ENCODE measurements at regions not wholly inside any gene's neighbourhood (a gene's known extent, or its start where the extent isn't known, plus 50 kb on each side); places are given as distances from the start of the nearest gene placed in this dataset.

DNA sequence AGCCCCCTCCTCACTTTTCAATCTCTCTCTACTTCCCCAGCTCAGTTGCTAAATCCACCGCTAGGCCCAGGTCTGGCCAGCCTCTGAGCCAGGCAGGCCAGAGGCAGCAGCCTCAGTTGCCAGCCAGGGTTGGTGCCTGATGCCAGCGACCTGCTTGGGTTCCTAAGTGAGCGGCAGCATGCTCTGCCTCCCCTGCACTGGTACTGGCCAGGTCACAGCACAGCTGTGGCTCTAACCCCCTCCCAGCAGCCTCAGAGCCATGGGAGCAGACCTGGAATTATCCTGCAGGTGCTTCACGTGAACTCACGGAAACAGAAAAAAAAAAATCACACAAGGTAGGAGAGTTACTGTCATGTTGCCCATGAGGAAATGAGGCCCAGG lies 82.5 kb upstream of the ATF3 start:
- DNase-seq = no peak

DNA sequence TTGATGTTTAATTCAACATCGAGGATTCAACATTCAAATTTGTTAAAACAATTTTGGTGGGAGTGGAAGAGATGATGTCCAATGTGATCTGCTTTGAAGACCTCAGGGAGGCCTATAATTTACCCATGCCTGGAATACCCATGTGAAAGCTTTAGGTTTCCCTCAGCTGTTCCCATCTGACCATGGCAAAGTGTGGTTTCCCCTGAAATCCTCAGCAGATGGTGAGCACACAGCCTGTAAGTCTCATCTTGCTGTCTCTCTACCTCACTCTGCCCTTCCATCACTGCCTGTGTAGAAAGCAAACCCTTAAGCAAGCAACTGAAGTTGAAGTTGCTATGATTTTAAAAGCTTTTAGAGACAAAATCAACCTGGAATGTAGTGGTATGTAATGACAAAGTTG lies 80.1 kb upstream of the ATF3 start:
- DNase-seq = no peak

DNA sequence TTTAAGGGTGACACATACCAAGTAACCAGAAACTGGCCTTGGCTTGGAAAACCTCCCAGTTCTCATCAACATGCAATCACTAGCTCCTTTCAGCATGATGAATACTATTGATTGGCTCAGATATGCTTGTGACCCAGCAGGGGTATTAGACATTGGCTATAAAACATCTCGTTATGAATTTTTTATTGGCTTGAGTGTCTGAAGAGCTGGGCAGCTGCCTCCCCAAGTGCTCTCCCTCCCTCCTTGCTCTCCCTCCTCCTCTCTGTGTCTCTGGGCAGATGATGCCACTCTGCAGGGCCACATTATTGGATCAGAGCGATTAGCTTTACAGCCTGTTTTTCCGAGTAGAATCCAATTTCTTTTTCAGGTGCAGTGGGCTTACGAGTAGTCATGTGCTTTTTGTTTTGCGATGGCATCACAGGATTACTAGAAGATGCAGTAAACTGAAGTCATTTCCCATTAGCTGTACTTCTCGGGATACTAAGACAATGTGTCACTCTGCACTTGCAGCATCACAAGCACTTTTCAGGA lies 79.3 kb upstream of the ATF3 start:
- no peak for DNase-seq

DNA sequence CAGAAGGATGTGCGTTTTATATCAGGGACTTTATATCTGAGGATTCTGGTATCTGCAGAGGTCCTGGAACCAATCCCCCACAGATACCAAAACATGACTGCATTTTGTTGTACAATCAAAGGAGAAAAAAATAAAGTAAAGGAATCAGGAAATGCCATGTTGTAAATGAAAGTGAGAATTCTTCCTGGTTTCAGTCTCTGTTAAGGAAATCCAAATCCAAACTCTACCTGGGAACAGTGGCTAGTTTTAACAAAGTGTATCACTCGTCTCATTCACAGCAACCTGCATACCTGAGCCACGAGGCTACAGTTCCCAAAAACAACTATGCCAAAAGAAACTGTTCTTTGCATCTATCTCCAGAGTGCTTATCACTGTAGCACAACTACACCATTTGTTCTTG lies 77.3 kb upstream of the ATF3 start:
- DNase-seq = no peak

DNA sequence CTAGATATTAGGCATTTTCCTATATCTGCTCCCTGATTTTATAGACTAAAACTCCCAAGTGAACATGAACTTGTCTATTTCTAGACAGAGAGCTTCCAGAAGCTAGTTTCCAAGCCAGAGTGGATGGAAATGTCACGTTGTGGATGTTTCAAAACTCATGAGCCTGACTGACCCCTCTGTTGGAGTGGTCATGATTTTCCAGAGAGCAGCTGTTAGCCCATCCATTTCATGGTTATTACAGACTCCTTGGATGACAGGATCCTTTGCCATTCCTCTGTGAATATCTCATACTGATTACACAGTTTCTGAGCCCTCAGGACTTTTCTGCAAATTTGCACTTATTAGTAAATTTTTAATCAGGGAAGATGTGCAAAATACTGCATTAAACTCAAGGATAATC lies 76.8 kb upstream of the ATF3 start:
- no peak for DNase-seq

DNA sequence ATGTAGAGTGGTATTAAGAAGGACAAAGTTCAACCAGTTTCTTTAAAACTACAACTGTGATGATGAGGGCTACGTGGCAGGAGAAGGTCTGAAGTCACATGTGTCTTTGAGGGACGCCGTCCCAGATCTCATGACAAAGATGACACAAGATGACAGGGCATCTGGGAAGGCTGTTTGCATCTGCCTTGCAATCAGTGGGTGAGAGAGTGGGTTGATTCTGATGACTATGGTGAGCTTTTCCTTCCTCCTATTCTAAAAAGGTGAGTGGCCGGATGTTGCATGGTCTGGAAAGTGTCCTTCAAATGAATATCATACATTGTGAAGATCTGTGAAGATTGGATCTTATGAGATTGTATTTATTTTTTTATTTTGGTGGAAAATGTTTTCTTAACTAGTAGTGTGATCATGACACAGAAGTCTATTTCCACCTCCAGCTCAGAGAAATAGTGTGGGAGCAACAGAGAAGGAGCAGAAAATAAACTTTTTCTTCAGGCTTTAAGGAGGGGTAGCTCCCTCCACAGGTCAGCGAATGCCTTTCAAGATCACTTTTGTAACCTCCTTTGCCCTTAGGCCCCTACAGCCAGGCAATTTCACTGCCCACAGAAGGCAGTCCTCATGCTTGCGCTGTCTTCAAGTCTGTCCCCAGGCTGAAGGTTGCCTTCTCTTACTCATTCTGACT lies 76.0 kb upstream of the ATF3 start:
- DNase-seq = no peak

DNA sequence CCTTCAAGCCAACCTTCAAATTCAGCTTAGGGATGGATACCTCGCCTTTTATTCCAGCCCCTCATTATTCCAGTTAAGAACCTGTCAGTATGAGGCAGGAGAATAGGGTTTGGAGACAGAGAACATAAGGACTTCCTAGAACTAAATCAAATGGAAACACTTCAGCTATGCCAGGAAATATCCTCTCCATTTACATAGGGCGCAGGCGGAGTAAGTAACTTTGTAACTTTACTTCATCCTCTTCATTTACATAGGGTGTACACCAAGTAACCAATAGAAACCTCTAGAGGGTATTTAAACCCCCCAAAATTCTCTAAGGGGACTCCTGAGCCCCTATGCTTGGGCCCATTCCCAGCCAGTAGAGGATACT lies 75.4 kb upstream of the ATF3 start:
- no peak for DNase-seq

DNA sequence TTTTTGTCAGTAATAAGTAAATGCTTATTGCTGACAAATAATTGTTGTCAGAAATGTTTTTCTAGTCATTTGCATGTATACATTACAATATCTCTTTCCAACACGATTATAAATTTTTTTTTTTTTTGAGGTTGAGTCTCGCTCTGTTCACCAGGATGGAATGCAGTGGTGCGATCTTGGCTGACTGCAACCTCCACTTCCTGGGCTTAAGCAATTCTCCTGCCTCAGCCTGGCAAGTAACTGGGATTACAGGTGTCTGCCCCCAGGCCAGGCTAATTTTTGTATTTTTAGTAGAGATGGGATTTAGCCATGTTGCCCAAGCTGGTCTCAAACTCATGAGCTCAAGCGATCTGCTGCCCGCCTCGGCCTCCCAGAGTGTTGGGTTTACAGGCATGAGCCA lies 72.0 kb upstream of the ATF3 start:
- DNase-seq = no peak

DNA sequence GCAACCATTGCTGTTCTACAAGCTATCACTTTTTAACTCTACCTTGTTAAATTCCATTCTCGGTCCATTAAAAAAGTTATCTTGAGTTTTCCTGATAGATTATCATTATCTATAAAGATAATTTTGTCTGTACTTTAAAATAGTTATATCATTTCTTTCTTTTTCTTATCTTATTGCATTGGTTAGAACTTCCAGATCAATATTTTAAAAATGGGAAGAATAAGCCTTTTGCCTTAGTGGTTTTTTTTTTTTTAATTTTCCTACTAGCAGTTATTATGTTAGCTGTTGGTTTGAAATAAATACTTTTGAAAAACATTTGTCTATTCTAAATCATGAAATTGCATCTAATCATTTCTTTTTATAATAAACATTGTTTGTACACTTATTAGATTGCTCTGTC lies 71.0 kb upstream of the ATF3 start:
- DNase-seq = no peak

DNA sequence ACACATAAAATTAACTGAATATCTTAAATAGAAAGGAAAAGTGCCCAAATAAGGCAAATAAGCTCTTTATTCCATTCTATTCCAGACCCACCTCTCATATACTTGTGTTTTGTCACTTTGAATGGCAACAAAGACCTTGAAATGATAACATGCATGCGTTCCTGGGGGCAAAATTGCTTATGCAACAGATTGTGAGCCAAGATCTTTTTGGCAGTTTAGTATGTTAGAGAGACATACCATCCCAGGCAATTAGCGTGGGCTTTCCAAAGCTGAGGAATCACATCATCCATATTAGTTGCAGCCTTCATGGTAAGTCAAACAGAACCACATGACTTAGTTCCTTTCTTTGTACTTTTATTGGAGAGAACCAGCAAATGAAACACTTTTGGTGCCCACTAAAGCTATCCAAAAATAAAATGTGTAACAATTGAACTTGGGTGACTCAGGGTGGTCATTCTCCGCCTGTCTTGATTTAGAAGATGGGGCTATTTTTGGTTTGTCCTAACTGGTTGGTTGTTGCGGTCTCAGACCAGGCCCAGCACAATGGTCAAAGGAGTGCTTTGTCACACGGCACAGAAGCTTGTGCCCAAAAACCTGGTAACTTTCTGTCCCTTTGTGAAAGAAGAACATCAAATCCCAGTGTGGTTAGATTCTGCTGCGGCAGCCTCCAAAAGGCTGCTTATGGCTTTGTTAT lies 68.7 kb upstream of the ATF3 start:
- DNase-seq = no peak

DNA sequence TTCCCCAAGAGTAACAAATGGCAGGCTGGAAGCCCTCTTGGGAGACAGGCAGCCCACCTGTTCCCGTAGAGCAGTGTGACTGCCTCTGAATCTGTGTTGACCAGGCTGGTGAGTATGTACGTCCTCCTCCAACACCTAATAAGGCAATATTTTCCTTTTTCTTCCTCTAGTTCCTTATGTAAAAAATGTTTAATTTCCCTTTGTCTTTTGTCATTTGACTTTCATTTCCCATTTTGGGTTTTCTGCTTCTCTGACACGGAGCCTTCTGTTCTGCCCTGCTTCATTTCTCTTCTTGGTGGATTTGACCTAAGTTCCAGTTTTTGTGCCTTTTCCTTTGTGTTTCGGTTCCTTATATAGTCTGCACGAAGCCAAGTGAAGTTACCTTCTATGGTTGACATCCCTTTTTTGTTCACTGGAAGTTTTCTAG lies 65.8 kb upstream of the ATF3 start:
- DNase-seq = no peak

DNA sequence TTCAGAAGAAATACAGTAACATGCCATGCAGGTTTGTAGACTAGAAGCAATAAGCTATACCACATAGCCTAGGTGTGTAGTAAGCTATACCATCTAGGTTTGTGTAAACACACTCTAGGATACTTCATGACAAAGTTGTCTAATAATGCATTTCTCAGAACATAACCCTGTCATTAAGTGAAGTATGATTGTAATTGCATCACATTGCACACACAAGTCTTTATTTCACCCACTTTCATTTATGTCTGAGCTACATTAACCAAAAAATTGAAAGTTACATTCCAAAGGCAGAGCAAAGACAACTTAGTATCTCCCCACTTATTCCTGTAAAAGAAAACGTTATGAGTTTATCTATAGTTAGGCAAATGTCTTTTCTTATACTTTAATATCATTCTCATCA lies 64.5 kb upstream of the ATF3 start:
- DNase-seq = no peak

DNA sequence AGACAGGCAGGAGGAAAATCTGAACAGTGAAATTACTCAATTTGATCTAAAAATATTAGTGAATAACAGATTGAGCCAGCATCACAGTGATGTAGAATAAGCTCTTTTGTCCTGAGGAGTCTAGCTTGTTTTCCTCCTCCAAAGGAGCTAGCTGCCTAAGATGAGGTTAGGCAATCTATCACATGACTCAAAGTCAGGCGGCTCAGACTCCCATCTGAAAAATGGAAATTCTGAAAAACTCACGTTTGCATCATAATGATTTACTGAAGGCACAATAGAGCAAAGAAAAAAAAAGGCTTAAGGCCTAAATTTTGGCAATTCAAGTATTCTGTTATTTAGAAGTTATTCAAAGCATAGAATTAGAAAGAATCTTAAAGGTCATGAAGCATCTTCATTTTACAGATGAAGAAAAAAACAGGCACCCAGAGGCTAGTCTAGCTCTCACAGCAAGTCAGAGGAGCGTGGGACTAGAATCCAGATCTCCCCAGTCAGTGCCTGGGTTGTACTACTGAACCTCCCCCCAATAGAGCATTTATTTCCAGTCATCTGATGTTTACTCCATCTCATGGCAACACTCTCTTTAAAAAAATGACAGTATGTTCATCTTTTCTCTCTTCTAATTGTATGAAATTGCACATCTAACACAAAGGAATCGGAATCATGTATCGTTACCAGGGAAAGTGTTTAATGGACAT lies 62.5 kb upstream of the ATF3 start:
- no peak for DNase-seq

DNA sequence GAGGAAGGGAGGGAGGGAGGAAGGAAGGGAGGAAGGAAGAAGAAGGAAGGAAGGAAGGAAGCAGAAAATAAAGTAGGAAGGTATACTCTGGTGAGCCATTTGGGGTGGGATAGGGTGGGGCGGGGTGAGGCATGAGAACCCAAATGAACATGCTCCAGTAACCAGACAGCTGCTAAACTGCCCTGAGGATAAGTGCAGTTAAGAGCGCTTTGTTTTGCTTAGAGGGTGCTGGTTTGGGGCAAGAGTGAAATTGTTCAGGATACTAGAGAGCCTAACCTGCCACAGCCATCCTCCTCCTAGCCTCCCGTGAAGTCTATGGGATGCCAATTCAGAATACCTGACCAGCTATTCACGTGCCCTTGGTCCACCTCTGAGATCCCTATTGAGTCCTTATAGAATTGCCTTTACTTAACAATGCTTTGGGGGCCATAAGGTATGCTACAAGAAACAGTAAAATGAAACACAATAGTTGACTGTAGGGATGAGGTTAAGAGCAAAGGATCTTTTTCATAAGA lies 59.0 kb upstream of the ATF3 start:
- DNase-seq = no peak

DNA sequence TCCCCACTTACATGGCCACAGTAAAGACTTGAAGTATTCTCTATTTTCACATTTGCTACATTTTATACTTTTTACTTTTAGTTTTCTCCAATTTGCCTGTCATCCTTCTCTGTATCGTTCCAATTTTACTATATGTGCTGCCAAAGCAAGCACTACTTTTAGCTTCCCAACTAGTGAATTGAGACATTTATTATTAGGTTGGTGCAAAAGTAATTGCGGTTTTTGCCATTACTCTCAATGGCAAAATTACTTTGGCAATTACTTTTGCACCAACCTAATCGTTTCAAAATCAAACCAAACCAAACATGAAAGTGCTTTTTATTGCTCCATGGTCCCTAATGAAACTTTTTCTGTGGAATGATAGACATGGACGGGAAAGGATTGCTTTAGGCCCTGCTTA lies 56.6 kb upstream of the ATF3 start:
- DNase-seq = no peak

DNA sequence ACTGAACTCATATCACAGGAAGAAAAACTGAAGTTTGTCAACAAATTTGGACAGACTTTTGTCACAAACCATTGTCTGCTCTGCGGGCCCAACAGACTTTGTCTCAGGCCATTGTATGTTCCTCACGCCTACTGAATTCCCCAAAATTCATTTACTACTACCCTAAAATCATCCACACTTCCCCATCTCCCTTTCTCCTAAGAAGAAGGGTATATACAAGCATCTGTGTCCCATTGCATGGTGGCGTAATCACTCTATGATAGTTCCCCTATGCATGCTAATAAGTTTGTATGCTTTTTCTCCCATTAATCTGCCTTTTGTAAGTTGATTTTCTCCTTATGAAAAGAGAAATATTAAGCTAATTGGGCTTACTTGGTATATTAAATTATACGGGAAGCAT lies 54.9 kb upstream of the ATF3 start:
- no peak for DNase-seq

DNA sequence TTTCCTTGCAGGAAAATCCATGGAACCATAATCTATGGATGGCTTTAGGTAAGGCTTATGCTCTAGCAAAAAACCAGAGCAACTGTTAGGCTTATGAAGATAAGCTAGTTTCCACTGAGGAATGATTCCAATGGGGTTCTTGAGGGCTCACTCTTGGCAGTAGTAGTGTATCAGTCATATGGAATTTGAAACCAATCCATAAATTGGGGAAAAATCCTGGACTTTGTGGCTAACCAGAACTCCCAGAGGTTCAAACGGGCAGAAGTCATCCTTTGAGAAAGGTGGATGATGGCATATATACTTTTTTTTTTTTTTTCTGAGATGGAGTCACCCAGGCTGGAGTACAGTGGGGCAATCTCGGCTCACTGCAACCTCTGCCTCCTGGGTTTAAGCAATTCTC lies 54.2 kb upstream of the ATF3 start:
- DNase-seq = no peak

DNA sequence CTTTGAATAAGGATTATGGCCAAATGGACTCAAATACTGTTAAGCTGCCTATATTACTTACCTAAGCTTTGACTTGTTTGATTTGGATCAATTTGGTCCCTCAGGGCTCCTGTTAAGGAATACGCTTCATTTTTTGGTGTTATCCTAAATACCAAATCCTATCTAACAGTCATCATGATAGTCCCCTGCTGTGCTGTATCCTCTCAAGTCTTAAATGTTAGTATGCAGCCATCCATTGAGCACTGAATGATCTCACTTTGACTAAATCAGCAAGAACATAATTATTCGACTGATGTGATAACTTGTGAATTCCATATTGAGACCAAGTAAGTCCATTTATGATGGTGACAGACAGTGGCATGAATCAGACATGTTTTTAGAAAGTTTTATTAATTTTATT lies 53.1 kb upstream of the ATF3 start:
- no peak for DNase-seq

DNA sequence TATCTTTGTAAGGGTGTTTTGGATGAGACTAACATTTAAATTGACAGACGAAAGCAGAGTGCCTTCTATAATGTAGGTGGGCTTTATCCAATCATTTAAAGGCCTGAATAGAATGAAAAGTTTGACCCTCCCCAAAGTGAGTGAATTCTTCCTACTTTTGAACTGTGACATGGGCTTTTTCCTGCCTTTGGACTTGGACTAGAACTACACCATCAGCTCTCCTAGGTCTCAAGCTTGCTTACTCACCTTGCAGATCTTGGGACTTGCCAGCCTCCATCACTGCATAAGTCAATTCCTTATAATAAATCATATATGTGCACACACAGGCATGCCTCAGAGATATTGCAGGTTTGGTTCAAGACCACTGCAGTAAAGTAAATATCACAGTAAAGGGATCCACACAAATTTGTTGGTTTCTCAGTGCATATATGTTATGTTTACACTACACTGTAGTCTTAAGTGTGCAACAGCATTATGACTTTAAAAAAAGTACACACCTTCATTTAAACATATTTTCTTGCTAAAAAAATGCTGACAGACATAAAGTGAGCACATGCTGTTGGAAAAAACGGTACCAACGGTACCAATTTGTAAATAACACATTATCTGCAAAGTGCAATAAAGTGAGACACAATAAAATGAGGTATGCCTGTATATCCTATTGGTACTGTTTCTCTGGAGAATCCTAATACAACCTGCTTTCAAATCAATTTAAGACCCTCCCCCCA lies 51.6 kb upstream of the ATF3 start:
- DNase-seq = no peak

DNA sequence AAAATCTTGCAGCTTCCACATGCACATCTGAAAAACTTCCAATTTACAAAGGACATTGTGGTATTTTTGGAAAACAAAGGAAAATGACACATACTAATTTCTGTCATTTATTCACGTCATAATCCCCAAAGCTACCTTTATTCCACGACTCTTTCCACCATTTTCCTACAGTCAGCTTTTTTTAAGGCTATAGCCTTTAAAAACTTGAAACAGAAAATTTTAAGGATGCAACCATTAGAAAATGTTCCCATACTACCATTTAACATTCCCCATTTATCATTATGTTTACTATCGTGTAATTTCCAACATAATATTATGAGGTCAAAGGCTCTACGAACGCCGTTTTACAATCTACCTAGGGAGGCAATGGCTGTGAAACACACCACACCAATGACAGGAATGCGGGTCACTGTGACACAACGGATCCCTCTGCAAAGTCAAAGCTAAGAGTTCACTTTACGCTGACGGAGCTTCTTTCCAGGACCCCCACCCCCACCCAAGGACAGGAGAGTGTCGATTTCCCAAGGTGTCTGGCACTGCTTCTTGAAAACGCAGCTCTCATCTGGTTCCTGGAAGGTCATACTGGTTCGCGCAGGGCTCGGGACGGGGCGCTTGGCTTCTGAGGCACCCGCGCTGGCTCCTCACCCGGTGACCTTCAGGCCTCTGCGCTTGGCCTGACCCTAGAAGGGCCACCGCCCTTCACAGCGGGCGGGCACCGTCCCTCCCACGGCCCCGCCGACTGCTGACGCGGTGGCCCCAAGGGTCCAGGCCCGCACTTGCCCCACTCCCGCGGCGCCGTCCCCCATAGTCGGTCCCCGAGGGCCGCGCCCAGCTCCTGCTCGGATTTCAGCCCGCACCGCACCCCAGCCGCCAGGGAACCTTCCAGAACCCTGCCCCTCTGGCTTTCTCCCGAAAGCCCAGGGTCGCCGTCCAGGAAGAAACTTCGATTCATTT lies 50.5 kb upstream of the ATF3 start:
- DNase-seq = no peak

DNA sequence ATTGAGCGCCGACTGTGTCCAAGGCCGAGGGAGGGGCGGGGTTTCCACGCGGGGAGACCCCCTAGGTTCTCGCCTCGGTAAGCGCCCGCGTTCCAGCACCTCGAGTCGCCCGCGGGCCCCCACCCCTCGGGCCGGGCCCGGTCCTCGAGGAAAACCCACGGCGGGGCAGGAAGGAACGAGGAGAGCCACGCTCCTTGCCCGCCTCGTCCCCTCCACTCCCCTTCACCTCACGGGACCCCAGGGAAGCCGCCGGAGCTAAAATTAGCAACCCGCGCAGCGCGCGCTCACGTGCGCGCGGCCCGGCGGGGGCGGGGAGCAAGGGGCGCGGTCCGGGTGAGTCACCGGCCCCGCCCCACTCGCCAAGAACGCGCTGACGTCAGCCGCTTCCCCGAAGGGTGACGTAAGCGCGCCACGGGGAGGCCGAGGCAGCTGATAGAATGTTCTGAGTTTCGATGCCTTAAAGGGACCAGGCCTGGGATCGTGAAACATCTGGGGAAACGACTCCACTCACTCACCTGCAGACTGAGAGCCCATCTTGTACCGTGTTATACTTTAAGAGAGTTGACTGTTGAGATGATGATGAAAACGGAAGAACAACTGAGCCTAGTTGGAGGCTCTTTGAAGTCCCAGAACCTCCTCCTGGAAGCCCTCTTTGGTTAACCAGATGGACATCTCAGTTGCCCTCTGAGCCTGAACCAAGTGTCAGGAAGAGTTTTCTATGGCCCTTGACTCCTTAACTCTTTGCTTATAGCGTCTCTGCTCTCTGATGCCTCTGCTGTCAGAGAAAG lies 49.7 kb upstream of the ATF3 start:
- DNase-seq = peak; percentile 88
